NCI-H526 treated with DMSO at 0.1 percent for 48 hours (cell line): ENCODE measurements at regions not wholly inside any gene's neighbourhood (a gene's known extent, or its start where the extent isn't known, plus 50 kb on each side); places are given as distances from the start of the nearest gene placed in this dataset.
"Not testable (repeated sequence)": the region's sequence is repeated elsewhere in the genome, so short reads cannot be mapped to it uniquely, and the experiment has no call there.

ENCODE experiments used
- DNase-seq: peaks from one replicate; lab custom pipeline; 2025; lab: John Stamatoyannopoulos, UW

GRCh38 chr6:804771-805170 lies 111.8 kb upstream of the EXOC2 start:
- DNase-seq, result no peak

DNA sequence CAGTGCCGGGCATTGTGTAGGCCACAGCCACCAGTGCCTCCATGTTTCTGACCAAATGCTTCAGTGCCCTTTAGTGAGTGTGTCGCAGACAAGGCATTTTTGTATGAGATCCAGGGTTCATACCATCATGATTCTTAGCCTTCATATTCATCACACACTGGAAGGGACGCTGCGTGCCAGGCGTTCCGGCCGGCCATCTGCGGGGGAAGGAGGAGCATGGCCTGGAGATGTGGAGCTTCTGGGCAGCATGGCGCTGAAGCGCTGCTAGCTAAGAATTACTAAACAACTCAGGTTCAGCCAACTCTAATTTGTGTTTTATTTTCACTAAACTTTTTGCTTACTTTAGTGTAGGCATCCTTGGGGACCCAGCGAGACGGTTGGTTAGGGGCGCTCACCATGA lies 111.4 kb upstream of the EXOC2 start:
- DNase-seq, result no peak

GRCh38 chr6:803191-803977 lies 110.4 kb upstream of the EXOC2 start:
- DNase-seq, result no peak

DNA sequence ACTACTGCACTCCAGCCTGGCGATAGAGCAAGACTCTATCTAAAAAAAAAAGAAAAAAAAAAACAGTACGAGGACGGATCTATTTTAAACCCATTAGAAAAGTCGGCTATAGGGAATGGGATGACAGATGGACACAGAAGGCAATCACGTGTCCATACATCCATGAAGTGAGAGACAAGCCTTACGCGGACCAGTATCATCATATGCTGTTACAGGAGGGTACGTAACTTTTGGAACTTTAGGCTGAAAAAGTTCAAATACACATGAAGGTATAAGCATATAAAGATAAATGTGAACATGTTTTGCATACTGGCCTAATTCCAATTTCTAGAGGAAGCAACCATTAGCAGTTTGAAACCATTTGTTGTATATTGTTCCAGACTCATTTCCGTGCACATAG lies 109.8 kb upstream of the EXOC2 start:
- no peak for DNase-seq

DNA sequence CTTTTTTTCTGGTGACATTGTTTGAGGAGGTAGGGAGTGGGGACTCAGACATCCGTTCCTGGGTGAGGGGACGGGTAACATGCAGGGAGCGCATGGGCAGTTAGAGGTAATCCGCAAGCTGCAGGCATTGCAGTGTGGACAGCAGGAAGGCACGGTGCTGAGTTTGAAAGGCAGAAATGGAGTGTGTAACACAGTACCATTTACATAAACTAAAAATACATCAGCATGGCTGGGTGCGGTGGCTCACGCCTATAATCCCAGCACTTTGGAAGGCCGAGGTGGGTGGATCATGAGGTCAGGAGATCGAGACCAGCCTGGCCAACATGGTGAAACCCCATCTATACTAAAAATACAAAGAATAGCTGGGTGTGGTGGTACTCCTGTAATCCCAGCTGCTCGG lies 109.3 kb upstream of the EXOC2 start:
- DNase-seq, result not testable (repeated sequence)

GRCh38 chr6:799769-800168 lies 106.8 kb upstream of the EXOC2 start:
- DNase-seq, result no peak

DNA sequence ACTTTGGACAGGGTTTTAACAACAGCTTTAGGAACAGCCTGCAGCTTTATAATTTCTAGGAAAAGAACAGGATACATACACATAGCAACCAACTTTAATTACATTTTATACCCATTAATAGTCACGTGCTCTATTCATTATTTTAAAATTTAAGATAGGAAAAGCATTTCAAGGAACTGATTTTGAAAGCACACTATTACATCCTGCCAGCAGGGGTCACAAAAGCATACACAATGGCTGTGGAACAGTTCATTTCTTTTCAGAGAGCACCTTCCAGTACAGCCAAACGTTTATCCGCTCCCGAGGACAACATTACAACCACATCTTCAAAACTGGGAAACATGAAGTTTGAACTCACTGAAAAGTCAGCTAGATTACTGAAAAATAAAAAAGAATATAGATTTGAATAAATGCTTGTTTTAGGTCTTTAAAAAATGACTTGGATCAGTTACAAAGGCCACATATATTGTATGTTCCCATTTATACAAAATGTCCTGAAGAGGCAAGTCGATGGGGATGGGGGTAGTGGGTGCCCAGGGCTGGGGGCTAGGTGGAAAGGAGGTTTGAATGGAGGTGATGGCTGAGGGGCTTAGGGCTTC lies 104.6 kb upstream of the EXOC2 start:
- peak; percentile 18 for DNase-seq

DNA sequence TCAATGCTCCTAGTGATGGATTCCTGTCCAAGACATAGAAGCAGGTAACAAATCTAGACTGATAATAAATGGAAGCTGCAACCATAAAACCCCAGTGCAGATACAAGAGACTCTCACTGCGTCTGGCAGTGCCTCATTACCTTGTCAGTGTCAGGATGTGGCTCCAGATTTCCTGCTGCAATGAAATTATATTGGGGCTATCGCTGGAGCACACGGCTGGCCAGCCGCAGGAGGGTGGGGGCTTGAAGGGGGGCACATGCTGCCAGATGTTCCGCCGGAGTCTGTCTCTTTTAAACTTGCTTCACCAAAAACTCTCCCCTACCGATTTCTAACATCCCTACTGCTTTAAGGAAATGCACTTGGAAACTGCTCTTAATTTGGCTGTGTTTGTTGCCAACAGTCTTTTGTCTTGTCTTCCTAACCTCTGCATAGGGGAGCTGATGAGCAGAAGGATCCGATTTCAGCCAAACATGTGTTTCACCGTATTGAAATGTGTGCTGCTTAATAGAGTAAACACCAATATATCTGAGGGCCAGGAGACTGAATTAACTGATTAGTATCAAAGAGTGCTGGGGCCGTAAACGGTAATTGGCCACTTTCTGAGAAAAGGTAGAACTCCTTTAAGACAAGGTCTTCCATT lies 102.2 kb upstream of the EXOC2 start:
- no peak for DNase-seq

DNA sequence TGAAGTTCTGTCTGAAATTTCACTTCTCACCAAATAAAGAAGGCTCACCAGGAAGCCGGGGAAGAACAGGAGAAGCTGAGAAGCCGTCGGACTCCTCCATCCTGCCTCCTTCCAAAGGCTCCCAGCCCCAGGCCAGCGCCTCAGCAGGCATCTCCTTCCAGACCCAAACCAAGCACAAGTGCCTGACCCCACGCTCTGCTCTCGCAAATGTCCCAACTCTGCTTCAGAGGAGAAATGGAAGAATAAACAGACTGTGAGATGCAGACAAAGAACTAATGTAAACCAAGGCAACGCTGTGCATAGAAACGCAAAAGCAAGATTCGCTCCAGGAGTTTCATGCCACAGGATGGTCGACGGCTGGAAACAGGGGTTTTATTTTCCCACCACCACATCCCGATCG lies 100.3 kb upstream of the EXOC2 start:
- no peak for DNase-seq

- no peak for DNase-seq
Observed at GRCh38 chr6:792662-793061, 99.7 kb upstream of the EXOC2 start.

- DNase-seq, result no peak
Observed at GRCh38 chr6:788058-788457, 95.1 kb upstream of the EXOC2 start.

DNA sequence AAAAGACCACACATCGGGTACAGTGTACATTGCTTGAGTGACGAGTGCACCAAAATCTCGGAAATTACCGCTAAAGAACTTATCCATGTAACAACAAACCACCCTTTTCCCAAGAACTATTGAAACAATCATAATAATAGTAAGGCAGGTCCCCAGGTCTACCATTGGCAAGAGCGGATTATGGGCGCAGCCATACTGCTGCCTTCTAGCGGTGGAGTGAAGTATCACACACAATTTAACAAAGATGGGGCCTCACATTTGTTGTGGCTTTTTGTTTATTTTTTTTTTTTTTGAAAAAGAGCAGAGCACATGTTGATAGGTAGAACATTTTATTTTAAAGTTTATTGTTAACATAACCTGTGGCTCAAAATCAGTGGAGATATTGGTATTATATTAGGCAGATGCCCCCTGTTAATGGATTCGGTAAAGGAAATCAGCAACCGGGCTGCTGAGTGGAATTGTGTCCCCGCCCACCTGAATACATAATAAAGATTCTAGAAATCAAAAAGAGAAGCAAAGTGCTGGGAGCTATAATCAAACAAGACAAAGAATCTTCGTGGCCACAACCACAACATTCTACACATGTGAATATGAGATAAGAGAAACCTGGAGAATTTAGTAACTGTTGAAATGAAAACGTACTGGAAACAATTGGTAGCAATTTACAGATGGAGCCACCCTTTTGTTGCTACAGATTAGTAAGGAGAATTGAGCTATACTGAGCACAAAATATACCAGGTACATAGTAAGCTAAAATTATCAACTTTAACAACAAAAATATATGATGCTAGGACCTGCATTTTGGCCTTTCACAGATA lies 94.2 kb upstream of the EXOC2 start:
- DNase-seq, result no peak

- no peak for DNase-seq
Observed at GRCh38 chr6:783966-784735, 91.2 kb upstream of the EXOC2 start.

DNA sequence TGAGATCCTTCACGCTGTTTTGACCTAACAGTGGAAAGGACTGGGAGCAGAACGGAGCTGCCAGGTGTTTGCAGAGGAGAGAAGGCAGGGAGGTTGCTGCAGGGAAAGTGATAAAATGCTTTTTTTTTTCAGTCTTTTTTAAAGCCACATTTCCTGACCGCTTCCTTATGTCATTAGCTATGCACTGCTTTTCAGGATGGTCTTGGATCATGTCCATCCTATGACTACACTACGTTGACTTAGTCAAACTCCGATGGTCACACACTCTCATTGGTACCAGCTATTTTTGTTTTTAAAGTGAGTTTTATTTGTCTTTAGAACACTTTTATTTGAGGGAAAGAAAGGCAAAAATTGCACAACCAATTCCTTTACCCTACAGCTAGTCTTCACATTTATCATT lies 89.2 kb upstream of the EXOC2 start:
- DNase-seq, result no peak

GRCh38 chr6:781350-781961 lies 88.5 kb upstream of the EXOC2 start:
- no peak for DNase-seq

DNA sequence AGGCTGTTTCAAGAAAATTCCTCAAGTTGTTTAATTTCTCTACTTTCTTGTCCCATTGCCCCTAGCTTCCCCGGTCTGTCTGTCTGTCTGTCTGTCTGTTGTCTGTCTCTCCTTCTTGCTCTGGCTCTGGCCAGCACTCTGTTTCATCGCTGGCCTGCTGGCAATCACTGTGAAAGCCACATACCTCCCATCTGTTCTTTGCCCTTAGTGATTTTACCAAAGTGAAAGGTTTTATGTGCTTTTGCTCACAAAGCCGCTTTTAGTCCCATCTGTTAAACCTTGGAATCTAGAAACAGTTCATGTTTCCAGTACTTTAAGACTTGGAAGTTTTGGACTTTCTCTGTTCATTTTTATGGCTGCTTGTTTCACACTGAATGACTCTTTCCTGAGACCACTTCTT lies 87.8 kb upstream of the EXOC2 start:
- DNase-seq, result no peak

DNA sequence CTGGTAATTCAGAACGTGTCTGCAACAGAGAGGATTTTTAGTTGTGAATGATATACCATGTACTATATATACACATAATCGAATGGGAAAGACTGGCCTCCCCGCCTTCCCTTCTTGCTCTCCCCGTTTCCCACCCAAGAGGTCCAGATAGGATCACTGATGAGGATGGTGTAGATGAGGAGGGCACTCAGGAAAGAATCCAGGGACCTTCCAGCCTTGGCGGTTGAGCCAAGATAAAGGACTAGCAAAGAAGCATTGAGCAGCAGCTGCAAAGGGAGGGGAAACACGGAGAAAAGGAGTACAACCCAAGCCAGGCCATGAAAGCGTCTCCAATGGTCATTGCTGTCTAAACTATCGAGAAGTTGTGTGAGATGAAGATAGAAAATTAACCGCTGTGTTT lies 84.0 kb upstream of the EXOC2 start:
- DNase-seq, result no peak

DNA sequence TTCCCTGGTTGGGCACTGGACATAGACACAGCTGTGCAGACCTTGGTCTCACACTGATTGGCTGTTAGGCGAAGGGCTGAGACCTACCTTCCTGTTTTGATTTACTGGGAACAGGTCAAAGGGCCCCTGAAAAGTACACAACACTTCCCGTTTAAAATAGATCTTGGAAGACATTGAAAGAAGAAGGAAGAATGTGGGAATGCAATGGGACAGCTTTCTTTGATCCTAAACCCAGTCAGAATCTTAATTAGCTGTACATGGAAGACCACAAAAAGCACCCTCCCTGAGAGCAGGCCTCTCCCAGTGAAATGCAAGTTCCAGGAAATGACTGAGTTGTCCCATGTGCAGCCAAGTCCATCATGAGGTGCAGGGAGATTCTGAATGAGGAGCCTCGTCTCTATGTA lies 83.6 kb upstream of the EXOC2 start:
- no peak for DNase-seq

- no peak for DNase-seq
Observed at GRCh38 chr6:775863-776262, 82.9 kb upstream of the EXOC2 start.

GRCh38 chr6:771683-772082 lies 78.7 kb upstream of the EXOC2 start:
- not testable (repeated sequence) for DNase-seq

GRCh38 chr6:767755-768512 lies 75.0 kb upstream of the EXOC2 start:
- DNase-seq, result no peak
